H1 (cell line): ENCODE measurements at regions not wholly inside any gene's neighbourhood (a gene's known extent, or its start where the extent isn't known, plus 50 kb on each side); places are given as distances from the start of the nearest gene placed in this dataset.

Source experiments
- CTCF ChIA-PET: fragments of 300-600 bp; sonication (Branson Sonifier 250); formaldehyde crosslinking; loops from one replicate; lab custom pipeline; 2021; ENCODE audit not compliant: partially characterized antibody; lab: Charles Lee
- POLR2A ChIA-PET: fragments of 300-600 bp; sonication (Branson Sonifier 250); formaldehyde crosslinking; loops from one replicate; lab custom pipeline; 2021; ENCODE audit warnings: inconsistent platforms; ENCODE audit not compliant: partially characterized antibody; lab: Charles Lee
- DNase-seq, 2 experiments: peaks; one replicate each; pipeline versions ENCODE4 v3.0.0 to v3.0.0-alpha.2; 2010 to 2022; ENCODE audit warnings: low spot score in 2 of 2, low read depth in 1 of 2, mixed read lengths in 1 of 2
- FAIRE-seq: peaks from 2 replicates; lab custom pipeline; 2011; peaks lifted over from hg19 to GRCh38; lab: Jason Lieb, UNC
- H2AFZ ChIP-seq: 2 replicates; pipeline ENCODE4 v1.8.1; 2012; ENCODE audit warnings: low read length, inconsistent platforms
- H2AK5ac ChIP-seq: 2 replicates; pipeline ENCODE4 v1.6.1; 2013; ENCODE audit warnings: low read depth, low read length
- H2BK120ac ChIP-seq: replicated peaks from 2 replicates; pipeline ENCODE3; 2013; ENCODE audit warnings: low read depth, low read length, inconsistent platforms
- H2BK12ac ChIP-seq: 2 replicates; pipeline ENCODE4 v1.6.1; 2013; ENCODE audit warnings: low read depth, low read length
- H2BK15ac ChIP-seq: 2 replicates; pipeline ENCODE4 v1.6.1; 2013; ENCODE audit warnings: low read length
- H2BK20ac ChIP-seq: 2 replicates; pipeline ENCODE4 v1.6.1; 2013; ENCODE audit warnings: low read length
- H2BK5ac ChIP-seq: 2 replicates; pipeline ENCODE4 v1.6.1; 2013; ENCODE audit warnings: low read depth, low read length
- H3K14ac ChIP-seq: 2 replicates; pipeline ENCODE4 v1.6.1; 2013; ENCODE audit warnings: inconsistent platforms; ENCODE audit not compliant: insufficient read length
- H3K18ac ChIP-seq: 2 replicates; pipeline ENCODE4 v1.6.1; 2013; ENCODE audit warnings: low read length; ENCODE audit errors: extremely low read depth
- H3K23ac ChIP-seq: 2 replicates; pipeline ENCODE4 v1.6.1; 2013; ENCODE audit warnings: inconsistent platforms; ENCODE audit not compliant: insufficient read length
- H3K23me2 ChIP-seq: 2 replicates; pipeline ENCODE4 v1.6.1; 2013; ENCODE audit warnings: low read depth, low read length
- H3K27ac ChIP-seq: 2 replicates; pipeline ENCODE4 v1.6.1; 2011; ENCODE audit warnings: low read depth, low read length, inconsistent platforms
- H3K27me3 ChIP-seq, 4 experiments: replicated peaks in 1 of 4; 1 replicate in 1 of 4; 2 replicates in 3 of 4; pipeline versions ENCODE4 v1.6.1 to v1.8.1; 2011 to 2013; ENCODE audit warnings: low read length in 3 of 4, mild to moderate bottlenecking in 3 of 4, inconsistent platforms in 2 of 4, mixed read lengths in 2 of 4, moderate library complexity in 1 of 4; ENCODE audit not compliant: control insufficient read depth in 3 of 4, insufficient read depth in 3 of 4; ENCODE audit errors: extremely low read depth in 1 of 4
- H3K36me3 ChIP-seq, 4 experiments: 2 replicates each; pipeline versions ENCODE4 v1.6.1 to v1.8.1; 2011 to 2013; ENCODE audit warnings: mild to moderate bottlenecking in 4 of 4, low read length in 3 of 4, moderate library complexity in 2 of 4, control low read depth in 1 of 4, inconsistent platforms in 1 of 4; ENCODE audit not compliant: insufficient read depth in 4 of 4, control insufficient read depth in 2 of 4
- H3K4ac ChIP-seq: replicated peaks from 2 replicates; pipeline ENCODE3; 2013; ENCODE audit warnings: low read length, low read depth, mixed read lengths, inconsistent platforms; ENCODE audit not compliant: insufficient read length
- H3K4me1 ChIP-seq, 4 experiments: replicated peaks in 1 of 4; 1 replicate in 1 of 4; 2 replicates in 3 of 4; pipeline versions ENCODE4 v1.6.1 to v1.8.1; 2011 to 2013; ENCODE audit warnings: low read length in 3 of 4, inconsistent platforms in 2 of 4, mixed read lengths in 1 of 4; ENCODE audit not compliant: insufficient read depth in 4 of 4, control insufficient read depth in 3 of 4
- H3K4me2 ChIP-seq, 2 experiments: 2 replicates each; pipeline versions ENCODE4 v1.6.1 to v1.8.1; 2011 to 2013; ENCODE audit warnings: low read depth in 2 of 2, low read length in 2 of 2, control low read depth in 1 of 2, inconsistent platforms in 1 of 2, mild to moderate bottlenecking in 1 of 2; ENCODE audit not compliant: insufficient read depth in 1 of 2
- H3K4me3 ChIP-seq, 4 experiments: fragments of 200-600, 300-600 bp in 1 of 4; sonication (generic), shearing (Covaris generic), sonication (Bioruptor Twin) in 1 of 4; 2 replicates each; pipeline versions ENCODE4 v1.5.1 to v1.8.1; 2011 to 2016; ENCODE audit warnings: low read length in 4 of 4, low read depth in 3 of 4, control low read depth in 2 of 4, inconsistent platforms in 2 of 4, mild to moderate bottlenecking in 2 of 4, mixed read lengths in 1 of 4, moderate library complexity in 1 of 4; ENCODE audit not compliant: insufficient read depth in 2 of 4; ENCODE audit errors: extremely low read depth in 1 of 4
- H3K56ac ChIP-seq: replicated peaks from 2 replicates; pipeline ENCODE3; 2013; ENCODE audit warnings: low read depth, mild to moderate bottlenecking, mixed read lengths, low read length, inconsistent platforms; ENCODE audit not compliant: insufficient read length
- H3K79me1 ChIP-seq: 2 replicates; pipeline ENCODE4 v1.6.1; 2013; ENCODE audit warnings: low read depth, low read length, control low read depth
- H3K79me2 ChIP-seq, 2 experiments: 2 replicates each; pipeline versions ENCODE4 v1.6.1 to v1.8.1; 2012 to 2013; ENCODE audit warnings: low read length in 2 of 2, mild to moderate bottlenecking in 2 of 2, inconsistent platforms in 1 of 2; ENCODE audit not compliant: insufficient read depth in 2 of 2, control insufficient read depth in 1 of 2
- H3K9ac ChIP-seq, 4 experiments: replicated peaks in 1 of 4; 1 replicate in 1 of 4; 2 replicates in 3 of 4; pipeline versions ENCODE4 v1.6.1 to v1.8.1; 2011 to 2013; ENCODE audit warnings: low read depth in 3 of 4, low read length in 3 of 4, control low read depth in 2 of 4, mild to moderate bottlenecking in 2 of 4, moderate library complexity in 2 of 4, inconsistent platforms in 1 of 4; ENCODE audit errors: extremely low read depth in 1 of 4
- H3K9me3 ChIP-seq, 2 experiments: 2 replicates each; pipeline versions ENCODE4 v1.6.1 to v1.8.1; 2012 to 2013; ENCODE audit warnings: mild to moderate bottlenecking in 2 of 2, moderate library complexity in 2 of 2, control low read depth in 1 of 2, inconsistent platforms in 1 of 2, low read depth in 1 of 2, low read length in 1 of 2, mixed read lengths in 1 of 2; ENCODE audit not compliant: insufficient read depth in 2 of 2
- H4K20me1 ChIP-seq, 2 experiments: replicated peaks in 1 of 2; 2 replicates each; pipeline versions ENCODE3 to v1.8.1; 2011 to 2013; ENCODE audit warnings: inconsistent platforms in 2 of 2, low read length in 2 of 2, mild to moderate bottlenecking in 1 of 2; ENCODE audit not compliant: insufficient read depth in 2 of 2, control insufficient read depth in 1 of 2
- H4K5ac ChIP-seq: 2 replicates; pipeline ENCODE4 v1.6.1; 2013; ENCODE audit warnings: low read length, low read depth, mixed read lengths, inconsistent platforms; ENCODE audit not compliant: insufficient read length
- H4K8ac ChIP-seq: 2 replicates; pipeline ENCODE4 v1.8.0; 2013; ENCODE audit warnings: mild to moderate bottlenecking, moderate library complexity, low read length, inconsistent platforms; ENCODE audit not compliant: insufficient read depth; ENCODE audit errors: extremely low read depth
- H4K91ac ChIP-seq: replicated peaks from 2 replicates; pipeline ENCODE3; 2013; ENCODE audit warnings: low read length, mixed read lengths, inconsistent platforms; ENCODE audit not compliant: insufficient read length
- CEBPB ChIP-seq: IDR thresholded peaks from 2 replicates; pipeline ENCODE4 v1.6.1; 2012; ENCODE audit warnings: low read depth, low read length
- CTCF ChIP-seq, 3 experiments: IDR thresholded peaks; 1 replicate in 2 of 3; 2 replicates in 1 of 3; pipeline versions ENCODE4 v1.5.1 to v1.6.1; 2011; ENCODE audit warnings: low read length in 3 of 3, mild to moderate bottlenecking in 3 of 3, inconsistent platforms in 2 of 3, low read depth in 1 of 3, moderate library complexity in 1 of 3; ENCODE audit not compliant: insufficient read depth in 1 of 3; ENCODE audit errors: control extremely low read depth in 1 of 3
- E2F6 ChIP-seq: IDR thresholded peaks from 2 replicates; pipeline ENCODE4 v1.6.1; 2012; ENCODE audit warnings: inconsistent platforms
- EGR1 ChIP-seq: IDR thresholded peaks from 2 replicates; pipeline ENCODE4 v1.6.1; 2011; ENCODE audit warnings: low read depth, low read length, borderline replicate concordance
- EP300 ChIP-seq, 2 experiments: IDR thresholded peaks; 1 replicate in 1 of 2; 2 replicates in 1 of 2; pipeline ENCODE4 v1.6.1; 2011 to 2012; ENCODE audit warnings: low read depth in 2 of 2, low read length in 2 of 2, mild to moderate bottlenecking in 2 of 2, borderline replicate concordance in 1 of 2, inconsistent platforms in 1 of 2, moderate library complexity in 1 of 2
- GTF2F1 ChIP-seq: IDR thresholded peaks from 2 replicates; pipeline ENCODE4 v1.6.1; 2012; ENCODE audit warnings: low read depth, low read length, improper control_type of control experiment, borderline replicate concordance
- RFX5 ChIP-seq: IDR thresholded peaks from 2 replicates; pipeline ENCODE4 v1.6.1; 2011; ENCODE audit warnings: low read depth, low read length, improper control_type of control experiment, borderline replicate concordance
- SRF ChIP-seq: IDR thresholded peaks from 2 replicates; pipeline ENCODE4 v1.6.1; 2011; ENCODE audit warnings: mild to moderate bottlenecking, low read depth, low read length, moderate library complexity
- TCF12 ChIP-seq: IDR thresholded peaks from 2 replicates; pipeline ENCODE4 v1.6.1; 2011; ENCODE audit warnings: low read depth, mild to moderate bottlenecking, low read length
- WGBS, 2 experiments: shearing (Covaris generic) in 1 of 2; methylation state at CpG; one replicate each; pipeline versions ENCODE4 v1.1.6 to v1.1.7; 2013 to 2015; ENCODE audit warnings: low lambda C conversion rate in 2 of 2, mixed read lengths in 2 of 2, inconsistent platforms in 1 of 2, low coverage in 1 of 2, missing lambda C conversion rate in 1 of 2; ENCODE audit not compliant: insufficient replicate concordance in 2 of 2, insufficient coverage in 1 of 2, insufficient read length in 1 of 2; ENCODE audit errors: extremely low coverage in 1 of 2, missing lambda C conversion rate in 1 of 2; 5-methylcytosine and 5-hydroxymethylcytosine counted together

GRCh38 chr11:116692318-116693101 is 80.3 kb downstream of the BUD13 start:
- no peak overlapping the region for H2AK5ac ChIP-seq
- ChIA-PET POLR2A (interaction anchor here (0.6 kb wide), 1 partner anchor 176 kb away, joined by 3 read pairs; no protein-coding TSS in a partner anchor), CTCF (interaction anchor here (0.7 to 4.1 kb wide), 44 partner anchors 8 to 1074 kb away, joined by 3 to 57 read pairs (median 6); no protein-coding TSS in a partner anchor)
- H4K91ac ChIP-seq = peak overlapping the region; percentile 46
- H3K4me2 ChIP-seq = no peak overlapping the region
- no peak overlapping the region for H4K5ac ChIP-seq
- H3K9me3 ChIP-seq = no peaks in the 10 kb centered on the region
- no peaks in the 10 kb centered on the region for H3K79me1 ChIP-seq
- peak overlapping the region; percentile 5; the same call in 1 of the 2 replicates for H2BK12ac ChIP-seq
- H4K20me1 ChIP-seq = no peaks in the 10 kb centered on the region
- FAIRE-seq (no peak), DNase-seq (no peak)
- no peak overlapping the region for H2AFZ ChIP-seq
- peak overlapping the region; percentile 92; the same call in 1 of the 2 replicates for H2BK15ac ChIP-seq
- no peak for TF ChIP-seq E2F6
- no peak for TF ChIP-seq CTCF (IDR thresholded peaks at IDR 0.05; ENCODE audit: control extremely low read depth in 1 of 3, insufficient read depth in 1 of 3, low read depth in 1 of 3, low read length in 3 of 3)
- TF ChIP-seq EGR1 = no peak
- no peak for TF ChIP-seq RFX5
- no peak for TF ChIP-seq EP300 (IDR thresholded peaks at IDR 0.05; ENCODE audit: borderline replicate concordance in 1 of 2, low read depth in 2 of 2, low read length in 2 of 2)
- no peak for TF ChIP-seq GTF2F1
- no peak for TF ChIP-seq SRF
- no peak for TF ChIP-seq TCF12
- no peak for TF ChIP-seq CEBPB
- peaks cover 3% of the 10 kb centered on the region for H3K23me2 ChIP-seq
- H3K27ac ChIP-seq = no peak overlapping the region
- H3K4me1 ChIP-seq = peaks cover 11 to 22% (median 16%) of the 10 kb centered on the region in 4 experiments
- no peak overlapping the region for H3K23ac ChIP-seq
- no peak overlapping the region for H3K14ac ChIP-seq
- no peak overlapping the region for H2BK120ac ChIP-seq
- no peak overlapping the region for H3K56ac ChIP-seq
- H3K9ac ChIP-seq = no peak overlapping the region
- no peak overlapping the region for H3K4me3 ChIP-seq
- H3K36me3 ChIP-seq = no peaks in the 10 kb centered on the region
- 0 out of 2 replicates have a peak overlapping the region, but pooled peaks have one; percentile 5 for H2BK5ac ChIP-seq
- H3K27me3 ChIP-seq = no peaks in the 10 kb centered on the region; a peak in 1 of 7 replicates
- H2BK20ac ChIP-seq = no peak overlapping the region
- WGBS, 2 experiments = 81% methylated on average over 15 of the region's 16 CpGs; no CpG with 5 or more reads in 1 of the 2 experiments
- H3K18ac ChIP-seq = no peak overlapping the region
- H3K79me2 ChIP-seq = no peaks in the 10 kb centered on the region
- H4K8ac ChIP-seq = no peak overlapping the region; the same call in 1 of the 2 replicates
- no peak overlapping the region for H3K4ac ChIP-seq
